H1 (cell line): ENCODE measurements at regions not wholly inside any gene's neighbourhood (a gene's known extent, or its start where the extent isn't known, plus 50 kb on each side); places are given as distances from the start of the nearest gene placed in this dataset.
A peak's percentile ranks its signal among the peaks of the same experiment; 100 is the strongest.

Experiments
- CTCF ChIA-PET: fragments of 300-600 bp; sonication (Branson Sonifier 250); formaldehyde crosslinking; loops from one replicate; lab custom pipeline; 2021; ENCODE audit not compliant: partially characterized antibody; lab: Charles Lee
- POLR2A ChIA-PET: fragments of 300-600 bp; sonication (Branson Sonifier 250); formaldehyde crosslinking; loops from one replicate; lab custom pipeline; 2021; ENCODE audit warnings: inconsistent platforms; ENCODE audit not compliant: partially characterized antibody; lab: Charles Lee
- DNase-seq, 2 experiments: peaks; one replicate each; pipeline versions ENCODE4 v3.0.0 to v3.0.0-alpha.2; 2010 to 2022; ENCODE audit warnings: low spot score in 2 of 2, low read depth in 1 of 2, mixed read lengths in 1 of 2
- FAIRE-seq: peaks from 2 replicates; lab custom pipeline; 2011; peaks lifted over from hg19 to GRCh38; lab: Jason Lieb, UNC
- H2AFZ ChIP-seq: 2 replicates; pipeline ENCODE4 v1.8.1; 2012; ENCODE audit warnings: low read length, inconsistent platforms
- H2AK5ac ChIP-seq: 2 replicates; pipeline ENCODE4 v1.6.1; 2013; ENCODE audit warnings: low read depth, low read length
- H2BK120ac ChIP-seq: replicated peaks from 2 replicates; pipeline ENCODE3; 2013; ENCODE audit warnings: low read depth, low read length, inconsistent platforms
- H2BK12ac ChIP-seq: 2 replicates; pipeline ENCODE4 v1.6.1; 2013; ENCODE audit warnings: low read depth, low read length
- H2BK15ac ChIP-seq: 2 replicates; pipeline ENCODE4 v1.6.1; 2013; ENCODE audit warnings: low read length
- H2BK20ac ChIP-seq: 2 replicates; pipeline ENCODE4 v1.6.1; 2013; ENCODE audit warnings: low read length
- H2BK5ac ChIP-seq: 2 replicates; pipeline ENCODE4 v1.6.1; 2013; ENCODE audit warnings: low read depth, low read length
- H3K14ac ChIP-seq: 2 replicates; pipeline ENCODE4 v1.6.1; 2013; ENCODE audit warnings: inconsistent platforms; ENCODE audit not compliant: insufficient read length
- H3K18ac ChIP-seq: 2 replicates; pipeline ENCODE4 v1.6.1; 2013; ENCODE audit warnings: low read length; ENCODE audit errors: extremely low read depth
- H3K23ac ChIP-seq: 2 replicates; pipeline ENCODE4 v1.6.1; 2013; ENCODE audit warnings: inconsistent platforms; ENCODE audit not compliant: insufficient read length
- H3K23me2 ChIP-seq: 2 replicates; pipeline ENCODE4 v1.6.1; 2013; ENCODE audit warnings: low read depth, low read length
- H3K27ac ChIP-seq: 2 replicates; pipeline ENCODE4 v1.6.1; 2011; ENCODE audit warnings: low read depth, low read length, inconsistent platforms
- H3K27me3 ChIP-seq, 4 experiments: replicated peaks in 1 of 4; 1 replicate in 1 of 4; 2 replicates in 3 of 4; pipeline versions ENCODE4 v1.6.1 to v1.8.1; 2011 to 2013; ENCODE audit warnings: low read length in 3 of 4, mild to moderate bottlenecking in 3 of 4, inconsistent platforms in 2 of 4, mixed read lengths in 2 of 4, moderate library complexity in 1 of 4; ENCODE audit not compliant: control insufficient read depth in 3 of 4, insufficient read depth in 3 of 4; ENCODE audit errors: extremely low read depth in 1 of 4
- H3K36me3 ChIP-seq, 4 experiments: 2 replicates each; pipeline versions ENCODE4 v1.6.1 to v1.8.1; 2011 to 2013; ENCODE audit warnings: mild to moderate bottlenecking in 4 of 4, low read length in 3 of 4, moderate library complexity in 2 of 4, control low read depth in 1 of 4, inconsistent platforms in 1 of 4; ENCODE audit not compliant: insufficient read depth in 4 of 4, control insufficient read depth in 2 of 4
- H3K4ac ChIP-seq: replicated peaks from 2 replicates; pipeline ENCODE3; 2013; ENCODE audit warnings: low read length, low read depth, mixed read lengths, inconsistent platforms; ENCODE audit not compliant: insufficient read length
- H3K4me1 ChIP-seq, 4 experiments: replicated peaks in 1 of 4; 1 replicate in 1 of 4; 2 replicates in 3 of 4; pipeline versions ENCODE4 v1.6.1 to v1.8.1; 2011 to 2013; ENCODE audit warnings: low read length in 3 of 4, inconsistent platforms in 2 of 4, mixed read lengths in 1 of 4; ENCODE audit not compliant: insufficient read depth in 4 of 4, control insufficient read depth in 3 of 4
- H3K4me2 ChIP-seq, 2 experiments: 2 replicates each; pipeline versions ENCODE4 v1.6.1 to v1.8.1; 2011 to 2013; ENCODE audit warnings: low read depth in 2 of 2, low read length in 2 of 2, control low read depth in 1 of 2, inconsistent platforms in 1 of 2, mild to moderate bottlenecking in 1 of 2; ENCODE audit not compliant: insufficient read depth in 1 of 2
- H3K4me3 ChIP-seq, 4 experiments: fragments of 200-600, 300-600 bp in 1 of 4; sonication (generic), shearing (Covaris generic), sonication (Bioruptor Twin) in 1 of 4; 2 replicates each; pipeline versions ENCODE4 v1.5.1 to v1.8.1; 2011 to 2016; ENCODE audit warnings: low read length in 4 of 4, low read depth in 3 of 4, control low read depth in 2 of 4, inconsistent platforms in 2 of 4, mild to moderate bottlenecking in 2 of 4, mixed read lengths in 1 of 4, moderate library complexity in 1 of 4; ENCODE audit not compliant: insufficient read depth in 2 of 4; ENCODE audit errors: extremely low read depth in 1 of 4
- H3K56ac ChIP-seq: replicated peaks from 2 replicates; pipeline ENCODE3; 2013; ENCODE audit warnings: low read depth, mild to moderate bottlenecking, mixed read lengths, low read length, inconsistent platforms; ENCODE audit not compliant: insufficient read length
- H3K79me1 ChIP-seq: 2 replicates; pipeline ENCODE4 v1.6.1; 2013; ENCODE audit warnings: low read depth, low read length, control low read depth
- H3K79me2 ChIP-seq, 2 experiments: 2 replicates each; pipeline versions ENCODE4 v1.6.1 to v1.8.1; 2012 to 2013; ENCODE audit warnings: low read length in 2 of 2, mild to moderate bottlenecking in 2 of 2, inconsistent platforms in 1 of 2; ENCODE audit not compliant: insufficient read depth in 2 of 2, control insufficient read depth in 1 of 2
- H3K9ac ChIP-seq, 4 experiments: replicated peaks in 1 of 4; 1 replicate in 1 of 4; 2 replicates in 3 of 4; pipeline versions ENCODE4 v1.6.1 to v1.8.1; 2011 to 2013; ENCODE audit warnings: low read depth in 3 of 4, low read length in 3 of 4, control low read depth in 2 of 4, mild to moderate bottlenecking in 2 of 4, moderate library complexity in 2 of 4, inconsistent platforms in 1 of 4; ENCODE audit errors: extremely low read depth in 1 of 4
- H3K9me3 ChIP-seq, 2 experiments: 2 replicates each; pipeline versions ENCODE4 v1.6.1 to v1.8.1; 2012 to 2013; ENCODE audit warnings: mild to moderate bottlenecking in 2 of 2, moderate library complexity in 2 of 2, control low read depth in 1 of 2, inconsistent platforms in 1 of 2, low read depth in 1 of 2, low read length in 1 of 2, mixed read lengths in 1 of 2; ENCODE audit not compliant: insufficient read depth in 2 of 2
- H4K20me1 ChIP-seq, 2 experiments: replicated peaks in 1 of 2; 2 replicates each; pipeline versions ENCODE3 to v1.8.1; 2011 to 2013; ENCODE audit warnings: inconsistent platforms in 2 of 2, low read length in 2 of 2, mild to moderate bottlenecking in 1 of 2; ENCODE audit not compliant: insufficient read depth in 2 of 2, control insufficient read depth in 1 of 2
- H4K5ac ChIP-seq: 2 replicates; pipeline ENCODE4 v1.6.1; 2013; ENCODE audit warnings: low read length, low read depth, mixed read lengths, inconsistent platforms; ENCODE audit not compliant: insufficient read length
- H4K8ac ChIP-seq: 2 replicates; pipeline ENCODE4 v1.8.0; 2013; ENCODE audit warnings: mild to moderate bottlenecking, moderate library complexity, low read length, inconsistent platforms; ENCODE audit not compliant: insufficient read depth; ENCODE audit errors: extremely low read depth
- H4K91ac ChIP-seq: replicated peaks from 2 replicates; pipeline ENCODE3; 2013; ENCODE audit warnings: low read length, mixed read lengths, inconsistent platforms; ENCODE audit not compliant: insufficient read length
- GABPA ChIP-seq: IDR thresholded peaks from 2 replicates; pipeline ENCODE4 v1.6.1; 2011; ENCODE audit warnings: mild to moderate bottlenecking, low read length, moderate library complexity, borderline replicate concordance; ENCODE audit not compliant: insufficient read depth
- SIRT6 ChIP-seq: IDR thresholded peaks from one replicate; pipeline ENCODE4 v1.7.1; 2012; ENCODE audit warnings: low read length, inconsistent platforms
- WGBS, 2 experiments: shearing (Covaris generic) in 1 of 2; methylation state at CpG; one replicate each; pipeline versions ENCODE4 v1.1.6 to v1.1.7; 2013 to 2015; ENCODE audit warnings: low lambda C conversion rate in 2 of 2, mixed read lengths in 2 of 2, inconsistent platforms in 1 of 2, low coverage in 1 of 2, missing lambda C conversion rate in 1 of 2; ENCODE audit not compliant: insufficient replicate concordance in 2 of 2, insufficient coverage in 1 of 2, insufficient read length in 1 of 2; ENCODE audit errors: extremely low coverage in 1 of 2, missing lambda C conversion rate in 1 of 2; 5-methylcytosine and 5-hydroxymethylcytosine counted together

- Histone ChIP-seq H4K91ac (no peak overlapping the region), H2BK5ac (no peak overlapping the region)
- no peak for FAIRE-seq
These were observed 120.4 kb upstream of the LRIG3 start for GRCh38 chr12:59040656-59041055.

More at GRCh38 chr12:59040656-59041055, 120.4 kb upstream of the LRIG3 start:
- Histone ChIP-seq H3K18ac (no peak overlapping the region), H2BK20ac (no peak overlapping the region), H3K23me2 (no peaks in the 10 kb centered on the region), H3K9ac (no peak overlapping the region), H4K8ac (no peak overlapping the region), H3K4ac (no peak overlapping the region), H4K5ac (no peak overlapping the region), H2BK12ac (no peak overlapping the region), H2BK120ac (no peak overlapping the region), H3K4me3 (no peak overlapping the region), H3K27me3 (no peaks in the 10 kb centered on the region), H3K27ac (no peak overlapping the region), H2AK5ac (no peak overlapping the region), H3K14ac (no peak overlapping the region), H3K56ac (no peak overlapping the region), H4K20me1 (no peaks in the 10 kb centered on the region), H2BK15ac (no peak overlapping the region), H3K79me1 (no peaks in the 10 kb centered on the region), H3K36me3 (no peaks in the 10 kb centered on the region), H3K79me2 (no peaks in the 10 kb centered on the region), H3K9me3 (no peaks in the 10 kb centered on the region), H2AFZ (peak overlapping the region; percentile 92; the same call in 1 of the 2 replicates), H3K4me2 (peak overlapping the region in 1 of 2 experiments; percentile 8; a peak in 1 of 4 replicates), H3K23ac (no peak overlapping the region), H3K4me1 (peaks cover 0 to 3% (median 0%) of the 10 kb centered on the region in 4 experiments; a peak in 2 of 7 replicates)
- POLR2A ChIA-PET = no interaction called here
- no peak for TF ChIP-seq SIRT6
- TF ChIP-seq GABPA = no peak
- 88% methylated on average over 1 of the region's 1 CpG; no CpG with 5 or more reads in 1 of the 2 experiments for WGBS, 2 experiments
- no peak for DNase-seq
- CTCF ChIA-PET = no interaction called here
